ENCODE measurements at regions not wholly inside any gene's neighbourhood (a gene's known extent, or its start where the extent isn't known, plus 50 kb on each side); places are given as distances from the start of the nearest gene placed in this dataset.

- Histone ChIP-seq H3K79me2 (ENCODE audit: control insufficient read depth, low read length) (no peaks in the 10 kb centered on the region), H3K4me1 (ENCODE audit: control insufficient read depth, low read length) (no peaks in the 10 kb centered on the region), H3K9me3 (ENCODE audit: control insufficient read depth, insufficient read depth, low read length) (no peaks in the 10 kb centered on the region), H3K4me2 (ENCODE audit: low read length) (no peak overlapping the region), H3K36me3 (ENCODE audit: control insufficient read depth, low read length) (no peaks in the 10 kb centered on the region), H3K27ac (ENCODE audit: low read depth, low read length) (no peak overlapping the region), H3K27me3 (ENCODE audit: control insufficient read depth, low read length) (no peaks in the 10 kb centered on the region), H4K20me1 (ENCODE audit: control insufficient read depth, insufficient read depth, low read depth, low read length) (no peaks in the 10 kb centered on the region), H3K9me2 (replicated peaks; ENCODE audit: control insufficient read depth, low read length) (no peaks in the 10 kb centered on the region; the same call in 1 of the 2 replicates), H3F3A (ENCODE audit: control insufficient read depth, insufficient read depth) (no peaks in the 10 kb centered on the region), H3K4me3 (ENCODE audit: low read length) (no peak overlapping the region)
- TF ChIP-seq EZH2phosphoT487 (IDR thresholded peaks at IDR 0.05; ENCODE audit: borderline replicate concordance, low read length) (no peak), CTCF (IDR thresholded peaks at IDR 0.05; ENCODE audit: low read depth, low read length, poor library complexity, severe bottlenecking) (no peak)
These were observed 232.8 kb downstream of the MATN1 start for GRCh38 chr1:30490554-30491053.

GRCh38 chr1:30489737-30490389 lies 233.5 kb downstream of the MATN1 start:
- no peaks in the 10 kb centered on the region for H4K20me1 ChIP-seq (ENCODE audit: control insufficient read depth, insufficient read depth, low read depth, low read length)
- no peaks in the 10 kb centered on the region for H3K79me2 ChIP-seq (ENCODE audit: control insufficient read depth, low read length)

DNA sequence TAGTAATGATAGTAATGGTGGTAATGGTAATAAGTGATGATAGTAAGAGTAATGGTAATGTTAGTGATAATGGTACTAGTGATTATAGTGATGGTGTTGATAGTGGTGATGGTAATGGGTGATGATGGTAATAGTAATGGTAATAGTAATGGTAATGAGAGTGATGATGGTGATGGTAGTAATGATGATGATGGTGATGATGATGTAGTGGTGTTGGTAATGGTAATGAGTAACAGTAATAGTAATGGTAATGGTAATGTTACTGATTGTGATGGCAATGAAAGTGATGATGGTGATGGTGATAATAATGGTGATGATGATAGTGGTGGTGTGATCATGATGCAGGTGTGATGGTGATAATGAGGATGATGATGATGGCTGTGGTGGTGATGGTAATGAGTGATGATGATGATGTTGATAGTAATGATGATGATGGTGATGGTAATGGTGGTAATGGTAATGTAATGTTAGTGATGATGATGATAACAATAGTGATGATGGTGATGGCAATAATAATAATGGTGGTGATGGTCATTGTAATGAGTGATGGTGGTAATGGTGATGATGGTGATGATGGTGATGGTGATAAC lies 235.0 kb downstream of the MATN1 start:
- no peak for TF ChIP-seq EZH2phosphoT487 (IDR thresholded peaks at IDR 0.05; ENCODE audit: borderline replicate concordance, low read length)
- no peak for TF ChIP-seq CTCF (IDR thresholded peaks at IDR 0.05; ENCODE audit: low read depth, low read length, poor library complexity, severe bottlenecking)
- H3K27me3 ChIP-seq (ENCODE audit: control insufficient read depth, low read length): no peaks in the 10 kb centered on the region
- no peak overlapping the region for H3K4me2 ChIP-seq (ENCODE audit: low read length)
- H3F3A ChIP-seq (ENCODE audit: control insufficient read depth, insufficient read depth): no peaks in the 10 kb centered on the region
- no peak overlapping the region for H3K4me3 ChIP-seq (ENCODE audit: low read length)
- no peaks in the 10 kb centered on the region for H4K20me1 ChIP-seq (ENCODE audit: control insufficient read depth, insufficient read depth, low read depth, low read length)
- no peaks in the 10 kb centered on the region; the same call in 1 of the 2 replicates for H3K9me2 ChIP-seq (replicated peaks; ENCODE audit: control insufficient read depth, low read length)
- H3K27ac ChIP-seq (ENCODE audit: low read depth, low read length): no peak overlapping the region
- no peaks in the 10 kb centered on the region for H3K36me3 ChIP-seq (ENCODE audit: control insufficient read depth, low read length)
- no peaks in the 10 kb centered on the region for H3K79me2 ChIP-seq (ENCODE audit: control insufficient read depth, low read length)
- H3K9me3 ChIP-seq (ENCODE audit: control insufficient read depth, insufficient read depth, low read length): no peaks in the 10 kb centered on the region; the same call in 1 of the 2 replicates
- H3K4me1 ChIP-seq (ENCODE audit: control insufficient read depth, low read length): no peaks in the 10 kb centered on the region

More at GRCh38 chr1:30489737-30490389, 233.5 kb downstream of the MATN1 start:
- Histone ChIP-seq H3K4me1 (ENCODE audit: control insufficient read depth, low read length) (no peaks in the 10 kb centered on the region), H3K9me3 (ENCODE audit: control insufficient read depth, insufficient read depth, low read length) (no peaks in the 10 kb centered on the region), H3F3A (ENCODE audit: control insufficient read depth, insufficient read depth) (no peaks in the 10 kb centered on the region), H3K36me3 (ENCODE audit: control insufficient read depth, low read length) (no peaks in the 10 kb centered on the region), H3K27me3 (ENCODE audit: control insufficient read depth, low read length) (no peaks in the 10 kb centered on the region), H3K4me3 (ENCODE audit: low read length) (no peak overlapping the region), H3K27ac (ENCODE audit: low read depth, low read length) (no peak overlapping the region), H3K9me2 (replicated peaks; ENCODE audit: control insufficient read depth, low read length) (no peaks in the 10 kb centered on the region; the same call in 1 of the 2 replicates), H3K4me2 (ENCODE audit: low read length) (no peak overlapping the region)
- TF ChIP-seq CTCF (IDR thresholded peaks at IDR 0.05; ENCODE audit: low read depth, low read length, poor library complexity, severe bottlenecking) (no peak), EZH2phosphoT487 (IDR thresholded peaks at IDR 0.05; ENCODE audit: borderline replicate concordance, low read length) (no peak)
